ENCODE measurements at regions not wholly inside any gene's neighbourhood (a gene's known extent, or its start where the extent isn't known, plus 50 kb on each side); places are given as distances from the start of the nearest gene placed in this dataset.

DNA sequence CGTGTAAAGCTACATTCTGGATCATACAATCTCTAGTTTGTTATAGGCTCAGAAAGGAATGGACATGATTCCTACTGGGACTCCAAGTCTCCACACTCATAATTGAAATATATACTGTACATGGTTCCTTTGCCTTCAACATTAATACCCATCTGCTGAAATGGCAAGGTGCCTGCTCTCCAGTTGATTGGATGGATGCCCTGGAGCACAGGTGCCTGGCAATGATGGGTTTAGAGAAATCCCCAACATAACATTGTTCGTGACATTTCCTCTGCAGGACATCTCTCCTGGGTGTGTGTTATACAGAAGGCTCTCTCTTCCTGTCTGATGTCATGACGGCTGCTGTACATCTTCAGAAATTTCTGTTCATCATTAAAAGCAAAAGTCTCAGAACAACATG is 449.7 kb upstream of the CWC22 start:
- no peak overlapping the region for H2BK120ac ChIP-seq (ENCODE audit: low read depth, low read length)
- H3K9me3 ChIP-seq (ENCODE audit: control insufficient read depth, insufficient read depth, low read length): no peaks in the 10 kb centered on the region
- no peak overlapping the region for H4K8ac ChIP-seq (ENCODE audit: low read depth in 2 of 2, low read length in 2 of 2)
- no peak overlapping the region for H3K18ac ChIP-seq (ENCODE audit: low read depth, low read length)
- no peak overlapping the region for H2AFZ ChIP-seq (replicated peaks; ENCODE audit: low read length, poor library complexity)
- dilution Hi-C loops (cut with HindIII; ENCODE audit: low sequenced_read_pairs, unreplicated experiment): no loop called here
- ChIA-PET POLR2A (ENCODE audit: unreplicated experiment) (no interaction called here), CTCF (no interaction called here)
- no peaks in the 10 kb centered on the region for H3K27me3 ChIP-seq (ENCODE audit: control insufficient read depth, insufficient read depth, low read length)
- H3K4me3 ChIP-seq (ENCODE audit: insufficient read depth, low read depth, low read length): no peak overlapping the region
- no peak overlapping the region for H2BK5ac ChIP-seq (ENCODE audit: low read depth, low read length, poor library complexity, severe bottlenecking)
- H4K91ac ChIP-seq (ENCODE audit: insufficient read depth, low read depth, low read length): no peak overlapping the region
- in situ Hi-C loops (cut with MboI; ENCODE audit: low sequenced_read_pairs): no loop called here
- H2AK5ac ChIP-seq (ENCODE audit: low read depth, low read length): no peak overlapping the region
- no peaks in the 10 kb centered on the region for H3K4me1 ChIP-seq (ENCODE audit: control insufficient read depth, insufficient read depth, low read length)
- H3K4me2 ChIP-seq (ENCODE audit: low read depth, low read length): no peak overlapping the region
- no peak overlapping the region for H3K4ac ChIP-seq (ENCODE audit: low read depth, low read length)
- no TSS peak for BruUV-seq (replicated peaks)
- H4K20me1 ChIP-seq (ENCODE audit: insufficient read depth, low read length): no peaks in the 10 kb centered on the region
- no peak overlapping the region for H3K56ac ChIP-seq (ENCODE audit: extremely low read depth, insufficient read depth, low read length)
- H2BK15ac ChIP-seq (ENCODE audit: low read depth, low read length): no peak overlapping the region
- no peak for TF ChIP-seq SMC3 (IDR thresholded peaks at IDR 0.05; ENCODE audit: low read depth, low read length)
- no peak for TF ChIP-seq FOS (IDR thresholded peaks at IDR 0.05; ENCODE audit: low read depth, low read length)
- no peak for TF ChIP-seq MAZ (IDR thresholded peaks at IDR 0.05; ENCODE audit: borderline replicate concordance, low read depth, low read length)
- no peak for TF ChIP-seq MAFK (IDR thresholded peaks at IDR 0.05; ENCODE audit: low read depth, low read length)
- no peak for TF ChIP-seq RAD21 (IDR thresholded peaks at IDR 0.05; ENCODE audit: low read length)
- TF ChIP-seq, protein P1, sequence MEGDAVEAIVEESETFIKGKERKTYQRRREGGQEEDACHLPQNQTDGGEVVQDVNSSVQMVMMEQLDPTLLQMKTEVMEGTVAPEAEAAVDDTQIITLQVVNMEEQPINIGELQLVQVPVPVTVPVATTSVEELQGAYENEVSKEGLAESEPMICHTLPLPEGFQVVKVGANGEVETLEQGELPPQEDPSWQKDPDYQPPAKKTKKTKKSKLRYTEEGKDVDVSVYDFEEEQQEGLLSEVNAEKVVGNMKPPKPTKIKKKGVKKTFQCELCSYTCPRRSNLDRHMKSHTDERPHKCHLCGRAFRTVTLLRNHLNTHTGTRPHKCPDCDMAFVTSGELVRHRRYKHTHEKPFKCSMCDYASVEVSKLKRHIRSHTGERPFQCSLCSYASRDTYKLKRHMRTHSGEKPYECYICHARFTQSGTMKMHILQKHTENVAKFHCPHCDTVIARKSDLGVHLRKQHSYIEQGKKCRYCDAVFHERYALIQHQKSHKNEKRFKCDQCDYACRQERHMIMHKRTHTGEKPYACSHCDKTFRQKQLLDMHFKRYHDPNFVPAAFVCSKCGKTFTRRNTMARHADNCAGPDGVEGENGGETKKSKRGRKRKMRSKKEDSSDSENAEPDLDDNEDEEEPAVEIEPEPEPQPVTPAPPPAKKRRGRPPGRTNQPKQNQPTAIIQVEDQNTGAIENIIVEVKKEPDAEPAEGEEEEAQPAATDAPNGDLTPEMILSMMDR (conservative IDR thresholded peaks at IDR 0.05; ENCODE audit: low read depth, low read length): no peak
- no peak for TF ChIP-seq CEBPB (IDR thresholded peaks at IDR 0.05; ENCODE audit: low read depth, low read length)
- TF ChIP-seq RFX5 (IDR thresholded peaks at IDR 0.05; ENCODE audit: low read depth, low read length): no peak
- TF ChIP-seq, protein P2, sequence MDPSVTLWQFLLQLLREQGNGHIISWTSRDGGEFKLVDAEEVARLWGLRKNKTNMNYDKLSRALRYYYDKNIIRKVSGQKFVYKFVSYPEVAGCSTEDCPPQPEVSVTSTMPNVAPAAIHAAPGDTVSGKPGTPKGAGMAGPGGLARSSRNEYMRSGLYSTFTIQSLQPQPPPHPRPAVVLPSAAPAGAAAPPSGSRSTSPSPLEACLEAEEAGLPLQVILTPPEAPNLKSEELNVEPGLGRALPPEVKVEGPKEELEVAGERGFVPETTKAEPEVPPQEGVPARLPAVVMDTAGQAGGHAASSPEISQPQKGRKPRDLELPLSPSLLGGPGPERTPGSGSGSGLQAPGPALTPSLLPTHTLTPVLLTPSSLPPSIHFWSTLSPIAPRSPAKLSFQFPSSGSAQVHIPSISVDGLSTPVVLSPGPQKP (IDR thresholded peaks at IDR 0.05; ENCODE audit: borderline replicate concordance, low read depth, low read length): no peak
- TF ChIP-seq MXI1 (IDR thresholded peaks at IDR 0.05; ENCODE audit: borderline replicate concordance, low read depth, low read length): no peak
- TF ChIP-seq BHLHE40 (IDR thresholded peaks at IDR 0.05; ENCODE audit: low read depth, low read length): no peak
- TF ChIP-seq CHD1 (IDR thresholded peaks at IDR 0.05; ENCODE audit: low read depth, low read length): no peak
- H2BK20ac ChIP-seq (ENCODE audit: low read depth, low read length): no peak overlapping the region
- no peak overlapping the region for H3K9ac ChIP-seq (ENCODE audit: low read depth, low read length)
- H3K36me3 ChIP-seq (ENCODE audit: control insufficient read depth, insufficient read depth, low read length): no peaks in the 10 kb centered on the region
- H3K23ac ChIP-seq (ENCODE audit: low read depth, low read length): no peak overlapping the region
- H3K14ac ChIP-seq (replicated peaks; ENCODE audit: low read depth, low read length): no peak overlapping the region
- ATAC-seq (ENCODE audit: low read depth): no peak
- H3K9me1 ChIP-seq (ENCODE audit: insufficient read depth, low read length): no peaks in the 10 kb centered on the region
- no CpG with 5 or more reads among the region's 3 CpGs for WGBS, 2 experiments (ENCODE audit: extremely low coverage in 2 of 2, insufficient read length in 1 of 2)
- no peak overlapping the region for H3K27ac ChIP-seq (ENCODE audit: insufficient read depth, low read length)
- no peaks in the 10 kb centered on the region for H3K79me1 ChIP-seq (ENCODE audit: low read depth in 1 of 2, low read length in 2 of 2)
- H4K5ac ChIP-seq (ENCODE audit: low read depth, low read length): no peak overlapping the region
- intact Hi-C loops (cut with micrococcal nuclease): no loop called here
- DNase-seq: no peak
- H2AK9ac ChIP-seq (replicated peaks; ENCODE audit: low read depth, low read length, poor library complexity): no peak overlapping the region
